ENCODE measurements at regions not wholly inside any gene's neighbourhood (a gene's known extent, or its start where the extent isn't known, plus 50 kb on each side); places are given as distances from the start of the nearest gene placed in this dataset.

GRCh38 chr5:54721951-54722654 lies 204.5 kb downstream of the SNX18 start:
- no peak for DNase-seq (ENCODE audit: low read depth in 4 of 4, low spot score in 1 of 4)

GRCh38 chr5:54721116-54721515 lies 203.6 kb downstream of the SNX18 start:
- DNase-seq (ENCODE audit: low read depth in 4 of 4, low spot score in 1 of 4): no peak

- no peak for DNase-seq (ENCODE audit: low read depth in 4 of 4, low spot score in 1 of 4)
Observed at GRCh38 chr5:54720341-54720740, 202.8 kb downstream of the SNX18 start.

GRCh38 chr5:54719384-54720283 lies 202.1 kb downstream of the SNX18 start:
- DNase-seq (ENCODE audit: low read depth in 4 of 4, low spot score in 1 of 4): no peak

GRCh38 chr5:54718656-54719055 lies 201.1 kb downstream of the SNX18 start:
- DNase-seq (ENCODE audit: low read depth in 4 of 4, low spot score in 1 of 4): no peak

DNA sequence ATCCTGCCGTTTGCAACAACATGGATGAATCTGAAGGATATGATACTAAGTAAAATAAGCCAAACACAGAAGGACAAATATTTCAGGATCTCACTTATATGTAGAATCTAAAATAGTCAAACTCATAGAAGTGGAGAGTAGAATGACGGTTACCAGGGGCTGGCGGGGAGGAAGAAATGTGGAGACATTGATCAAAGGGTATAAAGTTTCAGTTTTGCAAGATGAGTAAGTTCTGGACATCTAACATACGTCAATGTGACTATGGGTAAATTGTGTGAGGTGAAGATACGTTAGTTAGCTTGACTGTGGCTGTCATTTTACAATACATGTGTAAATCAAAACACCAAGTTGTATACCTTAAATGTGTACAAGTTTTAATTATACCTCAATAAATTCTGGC lies 200.3 kb downstream of the SNX18 start:
- DNase-seq (ENCODE audit: low read depth in 4 of 4, low spot score in 1 of 4): peak in 1 of 4 experiments; percentile 18

- no peak for DNase-seq (ENCODE audit: low read depth in 4 of 4, low spot score in 1 of 4)
Observed at GRCh38 chr5:54717459-54717858, 199.9 kb downstream of the SNX18 start.

GRCh38 chr5:54713923-54714581 lies 196.5 kb downstream of the SNX18 start:
- DNase-seq (ENCODE audit: low read depth in 4 of 4, low spot score in 1 of 4): no peak

DNA sequence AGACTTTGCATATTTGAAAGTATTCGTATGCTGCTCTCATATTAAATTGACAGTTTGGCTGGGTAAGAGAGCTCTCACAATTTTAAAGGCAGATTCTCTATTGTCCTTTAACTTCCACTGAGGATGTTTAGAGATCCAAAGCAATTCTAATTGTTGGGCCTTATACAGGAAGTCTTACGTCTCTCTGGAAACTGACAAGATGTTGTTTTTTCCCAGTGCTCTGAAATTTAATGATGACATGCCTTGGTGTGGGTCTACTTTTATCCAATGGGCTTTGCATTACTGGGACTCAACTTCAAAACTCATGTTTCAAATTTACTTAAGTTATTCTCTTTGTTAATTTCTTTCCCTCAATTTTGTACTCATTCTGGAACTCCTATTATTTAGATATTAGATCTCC lies 191.5 kb downstream of the SNX18 start:
- no peak for DNase-seq (ENCODE audit: low read depth in 4 of 4, low spot score in 1 of 4)

- no peak for DNase-seq (ENCODE audit: low read depth in 4 of 4, low spot score in 1 of 4)
Observed at GRCh38 chr5:54707841-54708240, 190.3 kb downstream of the SNX18 start.

- DNase-seq (ENCODE audit: low read depth in 4 of 4, low spot score in 1 of 4): no peak
Observed at GRCh38 chr5:54705994-54706653, 188.6 kb downstream of the SNX18 start.

GRCh38 chr5:54704825-54705224 lies 187.3 kb downstream of the SNX18 start:
- no peak for DNase-seq (ENCODE audit: low read depth in 4 of 4, low spot score in 1 of 4)

DNA sequence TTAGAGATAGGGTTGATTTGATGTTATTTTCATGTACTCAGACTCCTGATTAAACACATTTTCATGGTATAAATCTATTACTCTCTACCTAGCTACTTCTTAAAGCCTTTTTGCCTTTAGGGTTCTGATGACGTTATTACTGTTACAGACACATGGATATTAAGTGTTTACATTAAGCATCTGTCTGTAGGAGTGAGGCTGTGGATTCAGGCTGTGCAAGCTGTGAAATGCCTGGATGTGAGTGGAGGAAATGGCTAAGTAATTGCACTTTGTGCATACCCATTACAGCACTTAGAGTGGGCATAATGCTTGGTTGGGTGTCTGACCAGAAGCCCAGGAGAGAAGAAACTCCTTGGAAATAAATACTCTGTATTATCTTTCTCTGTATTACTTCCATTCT lies 186.8 kb downstream of the SNX18 start:
- DNase-seq (ENCODE audit: low read depth in 4 of 4, low spot score in 1 of 4): no peak

- no peak for DNase-seq (ENCODE audit: low read depth in 4 of 4, low spot score in 1 of 4)
Observed at GRCh38 chr5:54703565-54704255, 186.2 kb downstream of the SNX18 start.

- DNase-seq (ENCODE audit: low read depth in 4 of 4, low spot score in 1 of 4): no peak
Observed at GRCh38 chr5:54703133-54703532, 185.6 kb downstream of the SNX18 start.

DNA sequence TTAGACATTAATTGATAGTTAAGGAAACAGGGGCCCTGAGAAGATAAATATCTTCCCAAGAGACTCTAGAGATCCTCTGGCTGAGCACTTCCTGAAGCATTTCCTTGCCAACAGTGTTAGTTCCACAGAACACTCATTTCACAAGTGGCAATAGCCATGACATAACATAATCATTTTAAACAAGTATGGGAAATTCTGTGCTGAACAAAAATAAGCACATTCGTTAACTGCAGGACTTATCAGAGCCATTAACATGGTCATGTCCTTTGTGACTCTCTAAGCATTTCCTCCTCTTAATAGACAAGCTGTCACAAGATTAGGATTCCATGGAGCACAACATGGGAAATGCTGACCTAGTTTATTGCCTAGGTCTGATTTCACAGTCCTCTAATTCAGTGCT lies 184.9 kb downstream of the SNX18 start:
- no peak for DNase-seq (ENCODE audit: low read depth in 4 of 4, low spot score in 1 of 4)

DNA sequence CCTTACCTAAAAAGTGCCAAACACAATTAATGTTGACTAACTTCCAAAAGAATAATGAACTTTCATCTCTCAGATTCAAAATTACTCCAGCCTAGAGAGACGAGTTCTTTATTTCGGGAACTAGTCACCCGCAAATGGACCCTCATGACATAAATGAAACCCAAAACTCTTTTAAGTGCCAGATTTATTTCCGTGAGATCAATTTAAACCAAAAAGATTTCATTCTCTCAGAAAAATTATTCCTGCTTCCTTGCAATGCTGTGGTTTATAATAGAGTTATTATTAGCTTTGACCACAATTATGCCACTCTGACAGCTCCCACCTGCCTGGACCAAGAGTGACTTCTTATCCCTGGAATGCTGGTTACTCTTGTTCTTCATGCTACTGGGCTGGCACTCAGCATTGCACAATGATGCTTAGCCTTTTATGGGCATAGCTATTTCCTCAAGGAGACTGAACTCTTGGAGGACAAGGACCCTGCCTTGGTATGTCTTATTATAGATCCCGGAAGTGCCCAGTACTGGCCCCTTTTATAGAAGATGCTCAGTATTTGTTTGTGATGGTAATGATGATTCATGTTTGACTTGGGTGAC lies 183.5 kb downstream of the SNX18 start:
- no peak for DNase-seq (ENCODE audit: low read depth in 4 of 4, low spot score in 1 of 4)

DNA sequence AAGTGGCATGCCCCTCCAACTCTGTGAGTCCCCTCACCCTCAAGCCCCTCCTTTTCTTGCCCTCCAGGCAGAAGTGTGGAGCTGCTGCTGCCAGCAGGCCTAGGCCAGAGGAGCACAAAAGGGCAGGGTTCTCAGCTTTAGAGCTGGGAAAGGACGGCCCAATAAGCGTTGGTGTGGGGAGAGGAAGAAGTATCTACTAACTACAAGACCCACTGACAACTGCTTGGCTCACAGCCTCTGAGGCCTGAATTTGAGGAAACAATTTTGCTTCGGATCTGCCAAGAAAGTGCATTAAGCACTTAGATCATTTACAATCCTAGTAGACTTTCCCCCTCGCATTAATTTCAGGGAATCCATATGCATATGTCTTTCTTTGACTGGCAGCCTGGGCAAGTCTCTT lies 179.4 kb downstream of the SNX18 start:
- no peak for DNase-seq (ENCODE audit: low read depth in 4 of 4, low spot score in 1 of 4)

- DNase-seq (ENCODE audit: low read depth in 4 of 4, low spot score in 1 of 4): no peak
Observed at GRCh38 chr5:54696346-54696745, 178.8 kb downstream of the SNX18 start.

- no peak for DNase-seq (ENCODE audit: low read depth in 4 of 4, low spot score in 1 of 4)
Observed at GRCh38 chr5:54695198-54695966, 177.8 kb downstream of the SNX18 start.

Measured in stimulated activated CD4-positive, alpha-beta T cell treated with anti-CD3 and anti-CD28 coated beads, Interleukin-1b, Interleukin-23, amount 100 ng/mL, for 24 hours (primary cell).